22Rv1 (cell line): ENCODE measurements at regions not wholly inside any gene's neighbourhood (a gene's known extent, or its start where the extent isn't known, plus 50 kb on each side); places are given as distances from the start of the nearest gene placed in this dataset.

Experiments used
- H3K27ac ChIP-seq: fragments of 450-650 bp; 2 replicates; pipeline ENCODE4 v1.5.1; 2017
- ZFX ChIP-seq: fragments of 450-650 bp; IDR thresholded peaks from 2 replicates; pipeline ENCODE4 v1.6.1; 2017; ENCODE audit warnings: antibody characterized with exemption, borderline replicate concordance
- TF ChIP-seq, protein P1 (sequence below): fragments of 450-650 bp; IDR thresholded peaks from 2 replicates; pipeline ENCODE4 v1.5.1; 2017; ENCODE audit warnings: mild to moderate bottlenecking

DNA sequence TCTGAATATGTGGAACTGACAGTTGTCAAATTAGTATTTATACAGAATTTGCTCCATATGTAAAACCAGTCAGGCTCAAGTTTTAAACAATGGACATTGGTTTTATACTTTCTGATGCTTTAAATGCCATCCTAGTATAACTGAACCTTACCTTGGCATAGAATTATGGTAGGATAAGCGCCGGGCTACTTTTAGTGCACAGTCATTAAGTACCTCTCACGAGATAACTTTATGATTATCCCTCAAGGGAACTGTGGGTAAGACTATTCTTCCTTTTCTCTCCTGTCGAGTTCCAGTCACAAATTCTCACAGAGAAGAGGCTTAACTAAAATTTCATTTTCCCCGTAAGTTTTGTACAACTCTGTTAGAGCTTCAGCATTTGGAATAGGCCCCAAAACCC, 110.6 kb upstream of the PTPRK start:
- H3K27ac ChIP-seq: no peak overlapping the region
- TF ChIP-seq, protein P1, sequence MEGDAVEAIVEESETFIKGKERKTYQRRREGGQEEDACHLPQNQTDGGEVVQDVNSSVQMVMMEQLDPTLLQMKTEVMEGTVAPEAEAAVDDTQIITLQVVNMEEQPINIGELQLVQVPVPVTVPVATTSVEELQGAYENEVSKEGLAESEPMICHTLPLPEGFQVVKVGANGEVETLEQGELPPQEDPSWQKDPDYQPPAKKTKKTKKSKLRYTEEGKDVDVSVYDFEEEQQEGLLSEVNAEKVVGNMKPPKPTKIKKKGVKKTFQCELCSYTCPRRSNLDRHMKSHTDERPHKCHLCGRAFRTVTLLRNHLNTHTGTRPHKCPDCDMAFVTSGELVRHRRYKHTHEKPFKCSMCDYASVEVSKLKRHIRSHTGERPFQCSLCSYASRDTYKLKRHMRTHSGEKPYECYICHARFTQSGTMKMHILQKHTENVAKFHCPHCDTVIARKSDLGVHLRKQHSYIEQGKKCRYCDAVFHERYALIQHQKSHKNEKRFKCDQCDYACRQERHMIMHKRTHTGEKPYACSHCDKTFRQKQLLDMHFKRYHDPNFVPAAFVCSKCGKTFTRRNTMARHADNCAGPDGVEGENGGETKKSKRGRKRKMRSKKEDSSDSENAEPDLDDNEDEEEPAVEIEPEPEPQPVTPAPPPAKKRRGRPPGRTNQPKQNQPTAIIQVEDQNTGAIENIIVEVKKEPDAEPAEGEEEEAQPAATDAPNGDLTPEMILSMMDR: no peak
- TF ChIP-seq ZFX: no peak

DNA sequence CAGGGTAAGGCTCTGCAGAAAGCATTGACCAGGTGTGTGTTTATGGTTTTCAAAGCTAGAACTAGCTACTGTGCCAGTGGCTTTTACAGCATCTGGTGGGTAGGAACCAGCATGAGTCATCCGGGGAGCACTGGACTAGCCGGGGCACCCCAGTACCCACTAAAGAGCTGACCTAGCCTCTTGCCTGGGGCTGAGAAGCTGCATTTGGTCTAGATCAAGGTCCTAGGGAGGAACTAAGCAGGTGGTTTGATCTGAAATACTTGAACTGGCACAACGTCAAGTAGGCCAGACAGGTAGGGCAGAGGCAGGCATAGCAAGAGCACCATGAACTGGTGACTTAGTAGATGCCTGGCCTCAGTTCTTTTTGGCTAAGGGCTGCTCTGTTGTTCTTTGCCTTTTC, 109.8 kb upstream of the PTPRK start:
- TF ChIP-seq, protein P1: no peak
- TF ChIP-seq ZFX: no peak
- H3K27ac ChIP-seq: no peak overlapping the region

DNA sequence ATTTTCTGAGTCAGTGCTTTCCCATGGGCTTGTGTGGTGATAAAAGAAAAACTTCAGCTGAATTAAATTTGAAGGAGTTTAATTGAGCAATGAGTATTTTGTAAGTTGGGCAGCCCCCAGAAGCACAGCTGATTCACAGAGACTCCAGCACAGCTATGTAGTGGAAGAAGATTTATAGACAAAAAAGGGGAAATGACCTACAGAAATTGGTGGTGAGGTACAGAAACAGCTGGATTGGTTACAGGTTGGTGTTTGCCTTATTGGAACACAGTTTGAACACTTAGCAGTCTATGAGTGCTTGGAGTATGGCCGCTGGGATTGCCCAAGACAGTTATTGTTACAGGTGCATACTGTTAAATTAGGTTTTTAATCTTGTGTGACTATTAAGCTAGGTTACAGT, 96.9 kb upstream of the PTPRK start:
- TF ChIP-seq ZFX: no peak
- TF ChIP-seq, protein P1: no peak
- H3K27ac ChIP-seq: no peak overlapping the region

DNA sequence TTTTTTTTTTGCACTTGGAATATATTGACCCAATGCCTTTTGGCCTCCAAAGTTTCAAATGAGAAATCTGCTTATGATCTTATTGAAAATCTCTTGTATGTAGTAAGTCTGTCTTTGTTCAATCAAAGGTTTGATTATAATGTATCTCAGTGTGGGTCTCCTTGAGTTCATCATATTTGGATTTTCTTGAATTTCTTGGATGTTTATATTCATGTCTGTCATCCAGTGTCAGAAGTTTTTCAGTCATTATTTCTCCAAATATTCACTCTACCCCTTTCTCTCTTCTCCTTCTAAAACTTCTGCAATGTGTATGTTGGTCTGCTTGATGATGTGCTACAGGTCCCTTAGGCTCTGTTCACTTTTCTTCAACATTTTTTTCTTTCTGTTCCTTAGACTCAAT, 95.9 kb upstream of the PTPRK start:
- TF ChIP-seq ZFX: no peak
- TF ChIP-seq, protein P1: no peak
- no peak overlapping the region for H3K27ac ChIP-seq

DNA sequence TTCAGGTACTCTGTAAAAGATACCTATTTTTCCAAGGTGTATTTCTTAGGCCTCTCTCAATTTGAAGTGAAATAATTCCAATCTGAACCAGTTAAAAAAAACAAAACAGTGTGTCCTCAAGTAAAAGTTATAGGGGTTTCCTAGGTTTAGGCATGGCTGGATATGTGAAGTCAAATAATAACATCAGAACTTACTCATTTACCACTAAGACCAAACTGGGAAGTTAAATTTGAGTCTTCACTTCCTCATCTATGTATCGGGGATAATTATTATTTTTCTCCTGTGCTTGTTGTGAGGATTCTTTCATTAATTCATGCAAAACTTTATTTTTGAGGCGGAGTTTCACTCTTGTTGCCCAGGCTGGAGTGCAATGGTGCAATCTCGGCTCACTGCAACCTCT, 86.2 kb upstream of the PTPRK start:
- TF ChIP-seq ZFX: no peak
- TF ChIP-seq, protein P1: no peak
- no peak overlapping the region for H3K27ac ChIP-seq

DNA sequence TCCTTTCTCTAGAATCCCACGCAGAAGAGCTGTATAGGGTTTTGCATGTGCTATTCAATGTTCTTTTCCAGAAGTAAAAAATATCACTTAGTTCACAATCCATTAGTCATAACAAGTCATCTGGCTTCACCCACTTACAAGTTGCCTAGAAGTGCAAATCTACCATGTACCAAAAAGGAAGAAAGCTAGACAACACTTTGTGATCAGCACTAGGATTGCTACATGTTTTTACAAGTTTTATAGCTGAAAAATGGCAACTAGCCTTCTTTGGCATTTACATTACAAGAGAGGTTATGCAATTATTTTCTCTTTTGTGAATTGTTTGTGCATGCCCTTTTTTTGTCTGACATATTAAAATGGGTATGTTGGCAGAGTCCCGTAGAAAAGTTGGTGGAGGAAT, 85.6 kb upstream of the PTPRK start:
- TF ChIP-seq ZFX: no peak
- TF ChIP-seq, protein P1: no peak
- H3K27ac ChIP-seq: no peak overlapping the region

DNA sequence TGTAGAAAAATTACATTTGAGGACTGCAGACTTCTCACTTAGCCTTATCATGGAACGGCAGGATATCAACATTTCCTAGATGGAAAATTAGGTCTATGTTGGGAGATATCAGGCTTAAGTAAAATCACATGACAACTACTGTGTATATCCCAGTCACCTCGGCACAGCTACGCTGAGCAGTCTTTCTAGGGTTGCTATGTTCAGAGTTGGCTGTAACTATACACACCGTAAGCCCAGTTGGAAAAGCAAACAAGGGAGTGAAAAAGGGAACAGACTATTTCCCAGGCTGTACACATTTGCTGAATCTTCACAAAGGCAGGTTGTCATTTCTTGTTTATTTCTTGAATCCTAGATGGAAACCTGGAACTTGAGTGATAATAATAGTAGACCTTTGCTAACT, 80.7 kb upstream of the PTPRK start:
- TF ChIP-seq, protein P1: no peak
- TF ChIP-seq ZFX: no peak
- H3K27ac ChIP-seq: no peak overlapping the region
